Activated CD4-positive, alpha-beta T cell treated with anti-CD3 and anti-CD28 coated beads, Interleukin-2, amount 10 ng/mL, durations not matched to agents 7 days and 5 days (primary cell): ENCODE measurements at regions not wholly inside any gene's neighbourhood (a gene's known extent, or its start where the extent isn't known, plus 50 kb on each side); places are given as distances from the start of the nearest gene placed in this dataset.
"Not testable (repeated sequence)": the region's sequence is repeated elsewhere in the genome, so short reads cannot be mapped to it uniquely, and the experiment has no call there.

Experiments used
- CTCF ChIA-PET: fragments of 350-600 bp; sonication (Branson Sonifier 250); formaldehyde crosslinking; loops from one replicate; lab custom pipeline; 2021; ENCODE audit warnings: antibody characterized with exemption; lab: Charles Lee
- POLR2A ChIA-PET: fragments of 350-600 bp; sonication (Branson Sonifier 250); formaldehyde crosslinking; loops from one replicate; lab custom pipeline; 2021; ENCODE audit warnings: antibody characterized with exemption; lab: Charles Lee
- DNase-seq: peaks from one replicate; pipeline ENCODE4 v3.0.0-alpha.2; 2020
- H3K27ac Mint-ChIP-seq: one replicate; pipeline ENCODE4 v1.8.0; 2021; ENCODE audit warnings: mild to moderate bottlenecking, moderate library complexity, mixed read lengths
- H3K27me3 Mint-ChIP-seq: one replicate; pipeline ENCODE4 v1.8.0; 2021; ENCODE audit warnings: mixed read lengths
- H3K36me3 Mint-ChIP-seq: one replicate; pipeline ENCODE4 v1.8.0; 2021; ENCODE audit warnings: low read depth, mixed read lengths
- H3K4me1 Mint-ChIP-seq: one replicate; pipeline ENCODE4 v1.8.0; 2021; ENCODE audit warnings: mixed read lengths
- H3K4me3 Mint-ChIP-seq: one replicate; pipeline ENCODE4 v1.8.0; 2021; ENCODE audit warnings: mild to moderate bottlenecking, moderate library complexity, mixed read lengths
- H3K9me3 Mint-ChIP-seq: one replicate; pipeline ENCODE4 v1.8.0; 2021; ENCODE audit warnings: mixed read lengths

DNA sequence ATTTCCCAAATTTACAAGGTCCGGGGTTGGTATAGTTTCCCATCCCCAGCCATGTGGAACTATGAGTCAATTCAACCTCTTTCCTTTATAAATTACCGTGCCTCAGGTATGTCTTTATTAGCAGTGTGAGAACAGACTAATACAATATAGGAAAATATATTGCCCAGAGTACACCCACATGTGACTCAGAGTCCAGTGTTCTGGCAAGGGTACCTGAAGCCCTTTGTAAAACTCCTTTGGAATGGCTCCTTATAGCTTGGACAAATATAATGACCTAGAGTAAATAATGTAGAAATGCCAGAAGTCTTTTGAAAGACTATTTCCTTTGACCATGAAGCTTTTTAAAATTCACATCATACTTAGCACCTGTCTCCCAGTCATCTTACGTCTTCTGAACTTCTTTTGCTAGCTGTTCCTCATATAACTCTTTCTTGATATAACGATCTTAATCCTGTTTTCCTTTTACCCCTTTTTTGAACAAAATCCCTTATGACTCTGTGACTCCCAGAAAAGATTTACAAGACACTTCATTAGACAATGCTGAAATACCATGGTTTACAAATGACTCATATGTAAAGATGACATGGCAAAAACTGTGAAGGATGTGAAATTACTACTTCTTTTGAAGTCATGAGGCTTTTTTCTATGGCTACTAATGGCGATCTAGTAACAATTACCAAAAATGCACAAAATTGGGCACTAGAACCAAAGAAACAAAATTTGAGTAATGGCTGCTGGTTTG lies 408.9 kb downstream of the NAP1L3 start:
- H3K4me3 Mint-ChIP-seq = no peak overlapping the region
- POLR2A ChIA-PET = no interaction called here
- no peaks in the 10 kb centered on the region for H3K4me1 Mint-ChIP-seq
- H3K27ac Mint-ChIP-seq = no peak overlapping the region
- DNase-seq = no peak
- no peaks in the 10 kb centered on the region for H3K9me3 Mint-ChIP-seq
- H3K36me3 Mint-ChIP-seq = no peaks in the 10 kb centered on the region
- CTCF ChIA-PET = no interaction called here
- no peaks in the 10 kb centered on the region for H3K27me3 Mint-ChIP-seq

DNA sequence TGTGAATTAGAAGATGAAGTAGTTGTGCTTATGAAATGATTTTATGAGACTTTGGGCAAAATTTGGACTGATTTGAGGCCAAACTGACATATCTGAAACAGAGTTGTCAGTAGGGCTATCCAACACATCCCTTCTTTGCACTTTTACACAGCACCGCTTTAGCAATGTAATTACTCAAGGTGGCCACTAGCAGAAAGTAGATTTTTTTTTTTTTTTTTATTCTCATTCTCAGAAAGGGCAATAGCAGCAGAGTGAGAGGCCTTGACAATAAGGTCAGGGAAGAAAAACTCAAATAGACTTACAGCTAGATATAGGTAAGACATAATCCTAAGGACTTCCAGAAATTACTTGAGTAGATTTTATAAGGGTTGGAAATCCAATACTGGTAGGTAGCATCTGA lies 414.3 kb downstream of the NAP1L3 start:
- H3K36me3 Mint-ChIP-seq = no peaks in the 10 kb centered on the region
- no peak overlapping the region for H3K4me3 Mint-ChIP-seq
- no peak overlapping the region for H3K27ac Mint-ChIP-seq
- ChIA-PET CTCF (no interaction called here), POLR2A (no interaction called here)
- H3K9me3 Mint-ChIP-seq = no peaks in the 10 kb centered on the region
- no peaks in the 10 kb centered on the region for H3K27me3 Mint-ChIP-seq
- no peak for DNase-seq
- H3K4me1 Mint-ChIP-seq = no peaks in the 10 kb centered on the region

DNA sequence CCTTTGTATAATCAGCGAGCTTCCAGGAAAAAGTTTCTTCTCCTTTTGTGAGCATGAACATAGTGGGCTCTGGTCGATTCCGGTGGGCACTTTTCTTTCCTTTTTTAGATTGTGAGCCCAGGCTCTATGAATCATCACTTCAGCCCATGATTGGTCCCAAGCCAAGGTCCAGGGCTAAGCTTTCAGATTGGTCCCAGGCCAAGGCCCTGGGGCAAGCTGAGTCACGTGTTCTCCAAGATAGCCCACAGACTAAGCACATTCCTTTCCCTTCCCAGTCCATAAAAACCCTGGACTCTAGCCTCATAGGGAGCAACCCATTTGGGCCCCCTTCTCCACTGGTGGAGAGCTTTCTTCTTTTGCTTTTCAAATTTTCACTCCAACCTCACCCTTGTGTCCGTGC lies 430.5 kb downstream of the NAP1L3 start:
- Mint-ChIP-seq H3K36me3 (no peaks in the 10 kb centered on the region), H3K4me3 (no peak overlapping the region), H3K4me1 (no peaks in the 10 kb centered on the region), H3K9me3 (no peaks in the 10 kb centered on the region), H3K27me3 (no peaks in the 10 kb centered on the region), H3K27ac (no peak overlapping the region)
- ChIA-PET CTCF (interaction anchor here (1.4 kb wide), 1 partner anchor 19 kb away, joined by 3 read pairs; no protein-coding TSS in a partner anchor), POLR2A (no interaction called here)
- DNase-seq = no peak

DNA sequence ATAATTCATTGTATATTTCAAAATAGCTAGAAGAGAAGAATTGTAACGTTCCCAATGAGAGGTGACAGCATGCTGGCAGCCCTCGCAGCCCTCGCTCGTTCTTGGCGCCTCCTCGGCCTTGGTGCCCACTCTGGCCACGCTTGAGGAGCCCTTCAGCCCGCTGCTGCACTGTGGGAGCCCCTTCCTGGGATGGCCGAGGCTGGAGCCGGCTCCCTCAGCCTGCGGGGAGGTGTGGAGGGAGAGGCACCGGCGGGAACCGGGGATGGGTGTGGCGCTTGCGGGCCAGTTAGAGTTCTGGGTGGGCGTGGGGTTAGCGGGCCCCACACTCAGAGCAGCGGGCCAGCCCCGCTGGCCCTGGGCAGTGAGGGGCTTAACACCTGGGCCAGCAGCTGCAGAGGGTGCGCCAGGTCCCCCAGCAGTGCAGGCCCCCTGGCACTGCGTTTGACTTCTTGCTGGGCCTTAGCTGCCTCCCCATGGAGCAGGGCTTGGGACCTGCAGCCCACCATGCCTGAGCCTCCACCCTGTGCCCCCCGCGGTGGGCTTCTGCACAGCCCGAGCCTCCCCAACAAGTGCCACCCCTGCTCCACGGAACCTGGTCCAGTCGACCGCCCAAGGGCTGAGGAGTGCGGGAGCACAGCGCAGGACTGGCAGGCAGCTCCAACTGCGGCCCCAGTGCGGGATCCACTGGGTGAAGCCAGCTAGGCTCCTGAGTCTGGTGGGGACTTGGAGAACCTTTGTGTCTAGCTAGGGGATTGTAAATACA lies 437.7 kb downstream of the NAP1L3 start:
- DNase-seq, POLR2A ChIA-PET, H3K27me3 Mint-ChIP-seq, H3K36me3 Mint-ChIP-seq, H3K4me3 Mint-ChIP-seq, H3K4me1 Mint-ChIP-seq, CTCF ChIA-PET, H3K27ac Mint-ChIP-seq, H3K9me3 Mint-ChIP-seq: not testable (repeated sequence)

DNA sequence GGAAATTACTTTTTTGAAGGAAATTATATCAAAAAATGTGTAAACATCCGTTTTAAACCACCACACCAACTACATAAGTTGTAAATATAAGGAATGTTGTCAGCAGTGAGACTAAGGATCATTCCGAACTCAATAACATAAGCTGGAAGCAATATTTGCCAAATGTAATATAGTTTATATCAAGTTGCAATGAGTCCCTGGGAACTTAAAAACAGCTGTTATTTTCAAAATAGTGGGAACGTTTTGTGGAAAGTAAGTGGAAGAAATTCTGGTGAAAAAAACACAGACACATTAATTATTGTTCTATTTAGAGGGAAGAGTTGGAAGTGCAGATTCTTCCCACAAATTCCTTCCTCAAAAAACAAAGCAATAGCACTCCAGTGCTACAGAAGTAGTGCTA lies 444.3 kb downstream of the NAP1L3 start:
- no peak for DNase-seq
- ChIA-PET CTCF (no interaction called here), POLR2A (no interaction called here)
- Mint-ChIP-seq H3K9me3 (no peaks in the 10 kb centered on the region), H3K27ac (no peak overlapping the region), H3K36me3 (no peaks in the 10 kb centered on the region), H3K27me3 (no peaks in the 10 kb centered on the region), H3K4me1 (no peaks in the 10 kb centered on the region), H3K4me3 (no peak overlapping the region)
